C4-2B (cell line): ENCODE measurements at regions not wholly inside any gene's neighbourhood (a gene's known extent, or its start where the extent isn't known, plus 50 kb on each side); places are given as distances from the start of the nearest gene placed in this dataset.

ENCODE experiments used
- CTCF ChIP-seq: fragments of 450-650 bp; conservative IDR thresholded peaks from 2 replicates; pipeline ENCODE4 v1.5.1; 2017; ENCODE audit warnings: mild to moderate bottlenecking
- ZFX ChIP-seq: fragments of 450-650 bp; IDR thresholded peaks from 2 replicates; pipeline ENCODE4 v1.6.1; 2017

- TF ChIP-seq CTCF (no peak), ZFX (no peak)
These were observed 255.9 kb downstream of the TXNL1 start for GRCh38 chr18:56382541-56382940.
